ENCODE measurements at regions not wholly inside any gene's neighbourhood (a gene's known extent, or its start where the extent isn't known, plus 50 kb on each side); places are given as distances from the start of the nearest gene placed in this dataset.
"Not testable (repeated sequence)": the region's sequence is repeated elsewhere in the genome, so short reads cannot be mapped to it uniquely, and the experiment has no call there.

DNA sequence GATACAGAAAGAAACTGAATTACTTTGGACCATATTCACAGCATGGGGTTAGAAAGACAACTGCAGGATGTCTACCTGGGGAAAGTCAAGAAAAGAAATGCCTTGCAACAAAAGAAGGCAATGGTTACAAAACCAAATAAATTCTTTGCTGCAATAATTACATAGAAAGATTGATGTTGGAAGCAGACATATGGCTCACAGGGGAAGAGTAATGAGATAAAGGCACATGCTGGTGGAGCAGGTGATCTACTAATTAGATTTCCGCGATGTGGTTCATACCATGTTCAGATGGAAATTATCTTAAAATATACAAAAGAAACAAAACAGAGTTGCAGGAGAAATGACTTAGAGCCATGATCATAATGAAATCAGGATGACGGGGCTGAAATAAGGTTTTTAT lies 718.8 kb upstream of the PKDCC start:
- no peak for DNase-seq

DNA sequence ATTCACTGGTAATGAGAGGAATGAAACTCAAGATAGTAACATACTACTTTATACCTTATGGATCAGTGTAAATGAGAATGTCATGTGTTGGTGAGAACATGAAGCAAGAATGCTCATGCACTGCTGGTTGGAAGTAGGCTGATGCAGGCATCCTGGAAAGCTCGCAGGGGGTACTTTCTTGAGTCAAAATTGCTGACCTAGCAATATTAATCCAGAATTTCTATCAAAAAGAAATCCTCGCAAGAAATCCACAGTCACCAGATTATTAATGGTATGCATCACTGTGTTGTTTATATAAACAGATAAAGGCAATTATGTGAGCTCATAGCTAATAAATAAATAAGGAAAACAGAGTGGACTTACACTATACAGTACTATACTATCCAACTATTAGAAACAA lies 713.7 kb upstream of the PKDCC start:
- DNase-seq, result no peak

DNA sequence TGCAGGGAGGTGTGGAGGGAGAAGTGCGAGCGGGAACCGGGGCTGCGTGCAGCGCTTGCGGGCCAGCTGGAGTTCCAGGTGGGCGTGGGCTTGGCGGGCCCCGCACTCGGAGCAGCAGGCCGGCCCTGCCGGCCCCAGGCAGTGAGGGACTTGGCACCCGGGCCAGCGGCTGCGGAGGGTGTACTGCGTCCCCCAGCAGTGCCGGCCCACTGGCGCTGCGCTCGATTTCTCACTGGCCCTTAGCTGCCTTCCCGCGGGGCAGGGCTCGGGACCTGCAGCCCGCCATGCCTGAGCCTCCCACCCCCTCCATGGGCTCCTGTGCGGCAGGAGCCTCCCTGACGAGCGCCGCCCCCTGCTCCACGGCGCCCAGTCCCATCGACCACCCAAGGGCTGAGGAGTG lies 712.2 kb upstream of the PKDCC start:
- not testable (repeated sequence) for DNase-seq

DNA sequence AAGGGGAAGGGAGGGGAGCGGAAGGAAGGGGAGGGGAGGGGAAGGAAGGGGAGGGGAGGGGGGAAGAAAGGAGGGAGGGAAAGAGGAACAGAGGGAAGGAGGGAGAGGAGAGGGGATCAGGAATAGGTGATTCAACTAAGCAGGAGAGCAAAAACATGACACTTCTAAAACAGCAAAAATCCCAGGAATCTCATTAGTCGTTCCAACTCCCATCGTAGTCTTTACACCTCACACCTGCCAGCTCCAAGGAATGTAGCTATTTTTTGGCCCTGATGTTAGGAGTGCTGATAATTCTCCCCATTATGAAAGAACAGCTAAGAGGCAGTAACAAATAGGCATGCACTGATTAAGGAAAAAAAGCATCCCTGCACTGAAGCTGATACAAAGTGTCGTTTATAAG lies 709.9 kb upstream of the PKDCC start:
- DNase-seq, result no peak

GRCh38 chr2:41344529-41344928 lies 703.3 kb upstream of the PKDCC start:
- DNase-seq, result no peak

GRCh38 chr2:41353060-41353459 lies 694.8 kb upstream of the PKDCC start:
- no peak for DNase-seq

DNA sequence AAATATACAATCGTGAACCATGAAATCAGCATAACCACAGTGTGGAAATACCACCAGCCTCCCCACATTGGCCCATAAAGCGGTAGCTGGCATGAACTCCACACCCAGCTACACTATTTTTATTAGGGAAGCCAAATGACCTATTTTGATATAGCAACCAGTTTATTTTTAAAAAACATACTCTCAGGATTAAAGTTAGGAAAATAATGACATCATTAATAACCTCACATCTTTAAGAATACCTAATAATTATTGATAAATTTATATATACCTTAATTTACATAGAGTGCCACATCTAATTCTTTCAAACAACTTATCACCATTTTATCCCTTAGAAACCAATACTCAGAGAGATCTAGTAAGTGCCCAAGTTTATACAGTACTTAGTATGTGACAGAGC lies 692.0 kb upstream of the PKDCC start:
- no peak for DNase-seq

GRCh38 chr2:41364842-41365241 lies 683.0 kb upstream of the PKDCC start:
- DNase-seq, result no peak

DNA sequence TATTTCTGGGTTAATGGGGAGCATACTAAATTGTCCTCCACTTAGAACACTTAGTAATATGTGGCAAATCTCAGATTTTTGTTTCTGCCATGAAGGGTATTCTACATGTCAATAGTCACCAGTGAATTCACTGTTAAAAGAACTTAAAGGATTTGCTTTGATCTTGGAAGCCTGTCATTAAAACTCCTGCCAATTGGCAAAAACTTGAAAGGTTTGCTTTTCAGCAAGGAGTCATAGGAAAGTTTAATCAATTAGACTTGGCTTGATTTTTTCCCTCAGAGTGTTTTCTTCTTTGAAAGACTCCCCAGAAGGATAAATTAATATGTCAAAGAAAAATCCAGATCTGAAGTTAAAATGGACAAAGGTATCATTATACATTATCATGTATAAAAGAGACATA lies 671.9 kb upstream of the PKDCC start:
- no peak for DNase-seq

DNA sequence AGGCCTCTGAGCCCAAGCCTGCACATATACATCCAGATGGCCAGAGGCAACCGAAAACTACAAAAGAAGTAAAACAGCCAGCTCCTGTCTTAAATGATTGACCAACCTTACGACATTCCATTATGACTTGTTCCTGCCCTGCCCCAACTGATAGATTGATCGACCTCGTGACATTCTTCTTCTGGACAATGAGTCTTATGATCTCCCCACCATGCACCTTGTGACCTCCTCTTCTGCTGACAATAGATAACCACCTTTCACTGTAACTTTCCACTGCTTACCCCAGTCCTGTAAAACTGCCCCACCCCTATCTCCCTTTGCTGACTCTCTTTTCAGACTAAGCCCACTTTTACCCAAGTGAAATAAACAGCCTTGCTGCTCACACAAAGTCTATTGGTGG lies 670.0 kb upstream of the PKDCC start:
- DNase-seq, result no peak

DNA sequence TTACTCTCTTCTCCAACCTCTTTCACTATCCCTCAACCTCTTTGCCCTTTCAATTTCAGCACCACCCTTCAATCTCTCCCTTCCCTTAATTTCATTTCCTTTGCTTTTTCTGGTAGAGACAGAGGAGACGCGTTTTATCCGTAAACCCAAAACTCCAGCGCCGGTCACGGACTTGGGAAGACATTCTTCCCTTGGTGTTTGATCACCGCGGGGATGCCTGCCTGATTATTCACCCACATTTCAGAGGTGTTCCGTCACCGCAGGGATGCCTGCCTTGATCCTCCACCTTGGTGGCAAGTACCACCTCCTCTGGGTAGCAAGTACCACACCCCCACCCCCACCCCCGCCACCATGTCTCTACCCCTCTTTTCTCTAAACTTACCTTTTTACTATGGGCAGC lies 669.4 kb upstream of the PKDCC start:
- no peak for DNase-seq

DNA sequence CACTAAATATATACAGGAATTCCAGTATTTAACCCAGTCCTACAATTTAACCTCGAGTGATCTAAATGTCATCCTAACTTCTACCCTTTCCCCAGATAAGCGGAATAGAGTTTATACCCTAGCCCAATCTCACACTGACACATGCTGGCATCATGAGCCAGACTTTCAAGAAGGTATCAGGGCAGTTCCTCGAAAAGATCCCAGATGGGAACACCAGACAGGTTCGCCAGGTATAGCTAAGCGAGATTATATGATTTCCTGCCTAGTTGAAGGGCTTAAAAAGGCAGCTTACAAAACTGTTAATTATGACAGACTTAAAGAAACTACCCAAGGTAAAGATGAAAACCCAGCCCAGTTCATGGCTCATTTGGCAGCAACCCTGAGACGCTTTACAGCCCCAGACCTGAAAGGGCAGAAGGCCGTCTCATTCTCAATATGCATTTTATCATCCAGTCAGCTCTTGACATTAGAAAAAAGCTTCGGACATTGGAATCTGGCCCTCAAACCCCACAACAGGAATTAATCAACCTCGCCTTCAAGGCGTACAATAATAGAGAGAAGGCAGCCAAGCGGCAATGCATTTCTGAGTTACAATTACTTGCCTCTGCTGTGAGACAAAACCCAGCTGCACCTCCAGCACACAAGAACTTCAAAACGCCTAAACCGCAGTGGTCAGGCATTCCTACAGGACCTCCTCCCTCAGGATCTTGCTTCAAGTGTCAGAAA lies 668.2 kb upstream of the PKDCC start:
- DNase-seq, result no peak

DNA sequence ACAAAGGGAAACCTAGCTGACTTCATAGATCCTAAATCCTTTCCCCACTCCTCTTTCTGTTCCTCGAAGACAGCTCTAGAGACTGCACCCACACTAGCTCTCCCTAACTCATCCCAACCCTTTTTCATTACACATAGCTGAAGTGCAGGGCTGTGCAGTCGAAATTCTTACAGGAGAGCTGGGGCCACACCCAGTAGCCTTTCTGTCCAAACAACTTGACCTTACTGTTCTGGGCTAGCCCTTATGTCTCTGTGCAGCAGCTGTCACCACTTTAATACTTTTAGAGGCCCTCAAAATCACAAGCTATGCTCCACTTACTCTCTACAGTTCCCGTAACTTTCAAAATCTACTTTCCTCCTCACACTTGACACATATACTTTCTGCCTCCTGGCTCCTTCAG lies 666.1 kb upstream of the PKDCC start:
- no peak for DNase-seq

GRCh38 chr2:41387519-41387918 lies 660.3 kb upstream of the PKDCC start:
- no peak for DNase-seq

DNA sequence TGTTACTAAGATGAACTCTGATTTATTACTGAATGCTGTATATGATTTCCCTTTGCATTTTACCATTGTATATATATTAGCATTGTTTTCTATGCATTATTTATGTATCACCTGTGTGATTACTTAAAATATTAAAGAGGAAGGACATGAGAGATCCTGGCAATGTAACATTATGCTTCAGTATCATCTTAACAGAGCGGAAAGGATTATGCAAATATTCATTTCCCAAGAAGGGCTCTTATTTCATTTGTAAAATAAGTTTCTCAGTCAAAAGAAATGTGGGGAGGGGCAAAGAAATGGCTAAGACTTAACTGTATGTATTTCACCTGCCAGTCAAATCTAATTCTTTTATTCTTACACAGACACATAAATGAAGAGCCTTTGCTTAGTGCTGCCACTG lies 654.2 kb upstream of the PKDCC start:
- no peak for DNase-seq

DNA sequence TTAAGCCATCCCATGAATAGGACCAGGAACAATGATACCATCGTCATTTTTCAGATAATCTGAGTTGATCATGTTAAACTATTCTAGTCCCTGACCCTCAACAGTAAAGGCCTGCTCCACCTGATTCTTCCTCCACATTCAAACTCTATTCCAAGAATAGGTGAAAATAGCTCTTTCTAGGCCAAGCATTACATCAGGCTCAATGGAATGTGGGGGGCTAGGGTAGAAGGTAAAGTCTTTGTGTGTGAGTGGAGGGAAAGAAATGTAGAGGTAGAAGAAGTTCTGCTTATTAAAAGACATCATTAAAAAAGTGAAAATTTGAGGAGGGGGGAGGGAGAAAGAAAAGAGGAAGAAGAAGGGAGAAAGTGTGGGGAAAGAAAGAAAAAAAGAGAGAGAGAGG lies 653.3 kb upstream of the PKDCC start:
- DNase-seq, result no peak

GRCh38 chr2:41395692-41396091 lies 652.1 kb upstream of the PKDCC start:
- DNase-seq, result no peak

DNA sequence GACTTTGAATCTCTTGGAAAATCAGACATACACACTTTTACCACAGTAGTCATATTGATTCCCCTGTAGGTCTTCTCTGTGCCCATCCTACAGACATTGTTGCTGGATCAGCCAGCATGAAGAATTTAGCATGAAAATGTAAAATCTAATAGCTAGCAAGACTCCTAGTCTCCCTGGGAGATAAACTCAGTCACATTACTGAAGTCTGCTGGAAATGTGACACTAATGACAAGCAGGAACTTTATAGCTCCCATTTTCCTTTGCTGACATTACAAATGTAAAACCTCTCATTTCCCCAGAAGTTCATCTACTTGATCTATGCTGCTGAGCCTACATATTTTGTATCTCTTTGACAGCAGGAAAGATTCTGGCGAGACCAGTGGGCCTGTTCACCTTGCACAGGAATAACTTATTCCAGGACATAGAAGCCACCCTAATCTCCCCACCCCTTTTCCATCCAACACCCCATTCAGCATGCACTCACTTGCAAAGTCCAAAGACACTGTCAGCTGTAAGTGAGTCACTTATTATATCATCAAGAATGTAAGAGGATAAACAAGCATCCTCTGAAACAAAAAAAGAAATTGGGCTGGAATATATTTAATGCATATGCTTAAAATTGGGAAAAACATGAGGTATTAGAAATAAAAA lies 648.3 kb upstream of the PKDCC start:
- DNase-seq, result no peak

DNA sequence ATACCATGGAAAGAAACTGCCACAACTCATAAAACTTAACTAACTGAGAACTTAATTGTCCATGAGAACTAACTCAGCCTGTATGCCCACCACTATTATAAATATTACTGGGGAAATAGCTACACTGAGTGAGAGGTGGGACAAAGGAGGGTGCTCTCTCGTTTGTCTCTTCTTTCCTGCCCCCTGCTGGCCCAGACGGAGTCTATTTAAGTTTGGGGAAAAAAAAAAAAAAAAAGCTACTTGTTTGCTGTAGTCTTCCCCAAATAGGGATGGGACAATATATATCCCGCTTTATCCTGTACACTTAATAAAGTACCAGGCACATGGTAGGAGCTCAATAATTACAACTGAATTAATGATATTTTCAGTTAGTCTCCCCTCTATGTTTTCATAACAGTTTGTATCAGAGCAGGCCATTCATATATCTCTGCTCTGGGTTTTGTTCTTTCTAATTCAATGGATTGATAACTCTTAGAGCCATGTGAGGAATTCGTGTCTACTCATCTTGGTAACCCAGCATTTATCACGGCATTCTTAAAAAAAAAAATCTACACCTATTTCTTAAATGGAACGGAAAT lies 647.6 kb upstream of the PKDCC start:
- no peak for DNase-seq

DNA sequence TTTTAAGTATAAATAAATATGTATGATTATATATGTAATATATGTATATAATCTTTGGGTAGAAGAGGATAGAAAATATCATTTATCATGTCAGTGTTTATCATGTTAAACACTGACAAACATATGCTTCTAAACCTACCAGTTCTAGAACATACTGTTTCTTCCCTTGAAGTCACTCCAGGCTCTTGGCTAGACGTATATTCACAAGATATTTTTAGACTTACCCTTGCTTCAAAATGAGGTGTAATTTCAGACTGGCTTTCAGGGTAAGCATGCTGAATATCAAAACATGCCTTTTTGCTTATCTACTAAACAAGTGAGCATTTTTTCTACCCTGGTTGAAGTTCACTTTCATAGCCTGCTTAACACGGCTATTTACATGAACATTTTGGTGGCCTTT lies 642.4 kb upstream of the PKDCC start:
- DNase-seq, result no peak

- no peak for DNase-seq
These were observed 638.5 kb upstream of the PKDCC start for GRCh38 chr2:41409328-41409727.

GRCh38 chr2:41410011-41410410 lies 637.8 kb upstream of the PKDCC start:
- no peak for DNase-seq

DNA sequence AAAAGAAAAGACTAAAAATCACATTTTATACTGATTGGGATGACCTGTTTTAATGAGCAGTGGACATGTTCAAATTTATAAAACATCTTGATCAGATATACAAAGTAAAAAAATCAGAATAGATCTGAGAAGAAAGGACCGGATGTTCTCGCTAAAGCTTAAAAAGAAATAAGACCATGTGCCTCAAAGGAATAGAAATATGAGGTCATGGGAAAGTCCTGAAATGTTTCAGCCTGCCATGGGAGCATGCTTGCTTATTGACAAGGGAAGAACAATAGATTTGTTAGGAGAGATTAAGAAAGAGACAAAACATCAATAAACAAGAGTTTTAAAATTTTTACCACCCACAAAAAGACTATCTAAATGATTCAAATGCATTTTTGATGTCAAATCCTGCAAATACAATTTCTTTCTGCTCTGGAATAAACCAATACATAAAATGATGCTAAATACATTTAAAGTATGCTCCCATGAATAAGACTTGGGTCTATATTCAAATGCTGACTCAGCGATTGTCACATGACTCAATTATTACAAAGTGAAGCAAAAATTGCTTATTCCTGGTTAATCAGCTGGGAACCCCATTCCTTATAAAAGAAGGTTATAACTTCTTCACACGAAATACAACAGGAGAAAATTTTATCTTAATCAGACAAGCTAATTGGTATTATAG lies 633.9 kb upstream of the PKDCC start:
- no peak for DNase-seq

Measured in CD4-positive, alpha-beta T cell treated with Interleukin-10 for 1 hour (primary cell).